ENCODE measurements at regions not wholly inside any gene's neighbourhood (a gene's known extent, or its start where the extent isn't known, plus 50 kb on each side); places are given as distances from the start of the nearest gene placed in this dataset.

- TF ChIP-seq POLR2A (IDR thresholded peaks at IDR 0.05) (no peak), CTCF (IDR thresholded peaks at IDR 0.05) (no peak)
Measured at GRCh38 chr12:75665216-75665615, 153.8 kb upstream of the KRR1 start.

Data from vagina (tissue), 2 donors.